Esophagus squamous epithelium (tissue), 5 donors: ENCODE measurements at regions not wholly inside any gene's neighbourhood (a gene's known extent, or its start where the extent isn't known, plus 50 kb on each side); places are given as distances from the start of the nearest gene placed in this dataset.

ENCODE experiments used
- DNase-seq: peaks from one replicate; lab custom pipeline; 2025; lab: John Stamatoyannopoulos, UW
- H3K27ac ChIP-seq, 4 donors: fragments of 200-600 bp; sonication (generic); one replicate each; pipeline ENCODE4 v1.5.1; 2016 to 2019; ENCODE audit warnings: mild to moderate bottlenecking in 1 of 4
- H3K27me3 ChIP-seq, 4 donors: fragments of 200-600 bp; sonication (generic); 1 replicate in 3 of 4; 2 replicates in 1 of 4; pipeline versions ENCODE4 v1.5.1 to v1.6.0; 2017 to 2021; ENCODE audit warnings: antibody characterized with exemption in 1 of 4
- H3K36me3 ChIP-seq, 3 donors: fragments of 200-600 bp; sonication (generic); one replicate each; pipeline ENCODE4 v1.5.1; 2016 to 2019
- H3K4me1 ChIP-seq, 3 donors: fragments of 200-600 bp; sonication (generic); one replicate each; pipeline ENCODE4 v1.5.1; 2017 to 2019
- H3K4me3 ChIP-seq, 4 donors: fragments of 200-600 bp; sonication (generic); 1 replicate in 3 of 4; 2 replicates in 1 of 4; pipeline ENCODE4 v1.5.1; 2016 to 2019; ENCODE audit warnings: mild to moderate bottlenecking in 2 of 4, moderate library complexity in 1 of 4
- H3K9me3 ChIP-seq, 3 donors: fragments of 200-600 bp; sonication (generic); one replicate each; pipeline ENCODE4 v1.5.1; 2016 to 2019
- POLR2A ChIP-seq, 4 donors: fragments of 450-650 bp; IDR thresholded peaks; one replicate each; pipeline ENCODE4 v1.6.1; 2017; ENCODE audit warnings: antibody characterized with exemption in 4 of 4, mild to moderate bottlenecking in 4 of 4, moderate library complexity in 3 of 4
- WGBS, 2 donors: methylation state at CpG; one replicate each; pipeline ENCODE4 v1.1.5; 2018; 5-methylcytosine and 5-hydroxymethylcytosine counted together
- intact Hi-C: fragments of 100-400 bp; cut with DNase I; formaldehyde crosslinking; loops from one replicate; pipeline ENCODE4 v1.15.0; 2022
- TF ChIP-seq, protein P1 (sequence below), 6 experiments: fragments of 450-650 bp in 4 of 6; fragments of 200-600 bp in 2 of 6; sonication (generic) in 2 of 6; IDR thresholded peaks; one replicate each; pipeline ENCODE4 v1.5.1; 2016 to 2019; ENCODE audit warnings: antibody characterized with exemption in 6 of 6, mild to moderate bottlenecking in 4 of 6, moderate library complexity in 4 of 6
- donor health status: DM: yes; HTN: yes; CAD: no.

GRCh38 chr2:5287558-5288334, 404.4 kb upstream of the SOX11 start:
- no peaks in the 10 kb centered on the region for H3K4me1 ChIP-seq
- TF ChIP-seq POLR2A (IDR thresholded peaks at IDR 0.05), result no peak
- TF ChIP-seq, protein P1, sequence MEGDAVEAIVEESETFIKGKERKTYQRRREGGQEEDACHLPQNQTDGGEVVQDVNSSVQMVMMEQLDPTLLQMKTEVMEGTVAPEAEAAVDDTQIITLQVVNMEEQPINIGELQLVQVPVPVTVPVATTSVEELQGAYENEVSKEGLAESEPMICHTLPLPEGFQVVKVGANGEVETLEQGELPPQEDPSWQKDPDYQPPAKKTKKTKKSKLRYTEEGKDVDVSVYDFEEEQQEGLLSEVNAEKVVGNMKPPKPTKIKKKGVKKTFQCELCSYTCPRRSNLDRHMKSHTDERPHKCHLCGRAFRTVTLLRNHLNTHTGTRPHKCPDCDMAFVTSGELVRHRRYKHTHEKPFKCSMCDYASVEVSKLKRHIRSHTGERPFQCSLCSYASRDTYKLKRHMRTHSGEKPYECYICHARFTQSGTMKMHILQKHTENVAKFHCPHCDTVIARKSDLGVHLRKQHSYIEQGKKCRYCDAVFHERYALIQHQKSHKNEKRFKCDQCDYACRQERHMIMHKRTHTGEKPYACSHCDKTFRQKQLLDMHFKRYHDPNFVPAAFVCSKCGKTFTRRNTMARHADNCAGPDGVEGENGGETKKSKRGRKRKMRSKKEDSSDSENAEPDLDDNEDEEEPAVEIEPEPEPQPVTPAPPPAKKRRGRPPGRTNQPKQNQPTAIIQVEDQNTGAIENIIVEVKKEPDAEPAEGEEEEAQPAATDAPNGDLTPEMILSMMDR (IDR thresholded peaks at IDR 0.05), result no peak
- H3K27ac ChIP-seq, result no peak overlapping the region
- DNase-seq, result no peak
- H3K4me3 ChIP-seq, result no peak overlapping the region
- H3K36me3 ChIP-seq, result no peaks in the 10 kb centered on the region
- intact Hi-C loops, result no loop called here
- WGBS, 2 donors, result 48 to 50% methylated on average over 5 of the region's 5 CpGs
- H3K27me3 ChIP-seq, result no peaks in the 10 kb centered on the region
- H3K9me3 ChIP-seq, result peaks cover 0 to 5% (median 0%) of the 10 kb centered on the region in 3 donors

DNA sequence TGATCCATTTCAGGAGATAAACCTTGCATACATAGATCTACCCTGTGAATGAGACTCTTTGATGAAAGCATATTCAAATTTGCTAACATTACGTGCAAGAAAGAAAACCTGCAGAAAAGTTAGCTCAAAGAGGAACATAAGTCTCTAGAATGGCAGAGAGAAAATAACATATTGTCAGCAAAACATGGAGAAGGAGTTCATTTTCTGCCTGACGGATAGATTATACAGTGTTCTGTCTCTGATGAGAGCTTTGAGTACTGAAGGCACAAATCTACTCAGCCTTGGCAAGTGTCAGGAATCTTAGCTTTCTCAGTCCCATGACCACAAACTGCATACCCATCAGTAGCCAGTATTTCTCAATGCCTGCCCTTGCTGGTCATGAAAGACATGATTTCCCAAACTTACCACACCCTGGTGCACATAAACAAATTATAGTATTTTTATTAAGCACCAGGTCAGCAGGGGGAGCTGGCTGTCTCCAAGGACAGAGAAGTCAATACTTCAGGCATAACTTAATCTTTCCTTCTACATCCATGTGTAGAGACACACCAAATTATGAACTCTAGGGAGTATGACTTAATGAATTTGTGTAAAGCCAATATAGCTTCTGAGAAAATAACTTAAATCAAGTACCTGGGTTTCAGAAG, 401.2 kb upstream of the SOX11 start:
- DNase-seq, result no peak
- 34 to 43% methylated on average over 2 of the region's 2 CpGs for WGBS, 2 donors
- H3K36me3 ChIP-seq, result no peaks in the 10 kb centered on the region
- intact Hi-C loops, result no loop called here
- no peaks in the 10 kb centered on the region for H3K27me3 ChIP-seq
- H3K4me1 ChIP-seq, result no peaks in the 10 kb centered on the region
- TF ChIP-seq, protein P1 (IDR thresholded peaks at IDR 0.05), result no peak
- TF ChIP-seq POLR2A (IDR thresholded peaks at IDR 0.05), result no peak
- no peak overlapping the region for H3K4me3 ChIP-seq
- peaks cover 0 to 5% (median 0%) of the 10 kb centered on the region in 3 donors for H3K9me3 ChIP-seq
- H3K27ac ChIP-seq, result no peak overlapping the region

DNA sequence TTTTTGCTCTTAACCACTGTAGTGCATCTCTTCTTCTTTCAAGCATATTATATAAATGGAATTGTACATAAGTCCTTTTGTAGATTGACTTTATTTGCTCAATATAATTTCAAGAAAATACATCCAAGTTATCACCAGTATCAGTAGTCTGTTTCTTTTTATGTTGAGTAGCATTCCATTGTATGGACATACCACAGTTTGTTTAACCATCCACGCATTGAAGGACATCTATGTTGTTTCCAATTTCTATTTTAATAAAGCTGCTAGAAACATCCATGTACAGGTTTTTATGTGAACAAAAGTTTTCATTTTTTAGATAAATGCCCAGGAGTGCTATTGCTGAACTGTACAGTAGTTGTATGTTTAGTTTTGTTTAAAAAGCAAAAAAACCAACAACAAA, 387.5 kb upstream of the SOX11 start:
- no peaks in the 10 kb centered on the region for H3K27me3 ChIP-seq
- H3K36me3 ChIP-seq, result no peaks in the 10 kb centered on the region
- no peaks in the 10 kb centered on the region for H3K4me1 ChIP-seq
- H3K27ac ChIP-seq, result no peak overlapping the region
- H3K4me3 ChIP-seq, result no peak overlapping the region
- no peaks in the 10 kb centered on the region for H3K9me3 ChIP-seq
- DNase-seq, result no peak
- 92 to 94% methylated on average over 1 of the region's 1 CpG for WGBS, 2 donors
- intact Hi-C loops, result no loop called here
- TF ChIP-seq, protein P1 (IDR thresholded peaks at IDR 0.05), result no peak
- no peak for TF ChIP-seq POLR2A (IDR thresholded peaks at IDR 0.05)

GRCh38 chr2:5315041-5315440, 377.1 kb upstream of the SOX11 start:
- Histone ChIP-seq H3K27ac (no peak overlapping the region), H3K36me3 (no peaks in the 10 kb centered on the region), H3K9me3 (peaks cover 0 to 11% (median 0%) of the 10 kb centered on the region in 3 donors), H3K27me3 (no peaks in the 10 kb centered on the region), H3K4me3 (no peak overlapping the region), H3K4me1 (no peaks in the 10 kb centered on the region)
- no peak for DNase-seq
- WGBS, 2 donors, result 13 to 25% methylated on average over 2 of the region's 2 CpGs
- TF ChIP-seq, protein P1 (IDR thresholded peaks at IDR 0.05), result no peak
- no peak for TF ChIP-seq POLR2A (IDR thresholded peaks at IDR 0.05)
- intact Hi-C loops, result no loop called here

DNA sequence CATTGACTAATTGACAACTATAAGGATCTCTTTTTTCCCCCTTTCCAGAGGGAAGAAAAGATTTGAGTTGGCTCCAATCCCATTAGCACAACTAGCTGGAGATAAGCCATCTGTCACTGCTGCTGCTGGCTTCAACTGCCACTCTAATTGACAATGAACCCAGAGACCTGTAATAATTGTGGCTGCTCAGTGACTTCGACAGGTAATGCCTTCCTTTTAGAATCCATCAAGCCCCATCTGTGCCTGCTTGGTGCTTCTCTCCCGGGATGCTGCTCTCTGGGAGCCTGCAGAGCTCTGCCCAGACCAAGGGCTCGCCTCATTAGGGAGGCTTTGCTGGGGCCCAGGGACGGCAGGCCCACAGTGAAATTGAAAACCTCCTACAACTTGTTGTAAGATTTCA, 376.7 kb upstream of the SOX11 start:
- H3K4me1 ChIP-seq, result no peaks in the 10 kb centered on the region
- H3K27me3 ChIP-seq, result no peaks in the 10 kb centered on the region
- H3K9me3 ChIP-seq, result peaks cover 0 to 11% (median 0%) of the 10 kb centered on the region in 3 donors
- intact Hi-C loops, result no loop called here
- DNase-seq, result no peak
- TF ChIP-seq, protein P1 (IDR thresholded peaks at IDR 0.05), result no peak
- TF ChIP-seq POLR2A (IDR thresholded peaks at IDR 0.05), result no peak
- H3K27ac ChIP-seq, result no peak overlapping the region
- WGBS, 2 donors, result 71 to 81% methylated on average over 4 of the region's 4 CpGs
- no peak overlapping the region for H3K4me3 ChIP-seq
- no peaks in the 10 kb centered on the region for H3K36me3 ChIP-seq
